ENCODE measurements at regions not wholly inside any gene's neighbourhood (a gene's known extent, or its start where the extent isn't known, plus 50 kb on each side); places are given as distances from the start of the nearest gene placed in this dataset.

- TF ChIP-seq POU6F1 (CRISPR knock-in tag; IDR thresholded peaks at IDR 0.05; ENCODE audit: borderline replicate concordance, low read depth) (no peak), PPARA (CRISPR knock-in tag; IDR thresholded peaks at IDR 0.05; ENCODE audit: borderline replicate concordance) (no peak), ZNF70 (CRISPR knock-in tag; IDR thresholded peaks at IDR 0.05) (no peak), GLIS3 (CRISPR knock-in tag; IDR thresholded peaks at IDR 0.05) (no peak), ZNF565 (CRISPR knock-in tag; conservative IDR thresholded peaks at IDR 0.05; ENCODE audit: low read depth) (no peak), CSRNP3 (CRISPR knock-in tag; IDR thresholded peaks at IDR 0.05) (no peak), ZFP3 (CRISPR knock-in tag; IDR thresholded peaks at IDR 0.05) (no peak), ZNF8 (CRISPR knock-in tag; IDR thresholded peaks at IDR 0.05) (no peak), ZFP30 (CRISPR knock-in tag; IDR thresholded peaks at IDR 0.05) (no peak)
- ATAC-seq = no peak
Measured at GRCh38 chr5:61904730-61905129, 401.3 kb upstream of the KIF2A start.

DNA sequence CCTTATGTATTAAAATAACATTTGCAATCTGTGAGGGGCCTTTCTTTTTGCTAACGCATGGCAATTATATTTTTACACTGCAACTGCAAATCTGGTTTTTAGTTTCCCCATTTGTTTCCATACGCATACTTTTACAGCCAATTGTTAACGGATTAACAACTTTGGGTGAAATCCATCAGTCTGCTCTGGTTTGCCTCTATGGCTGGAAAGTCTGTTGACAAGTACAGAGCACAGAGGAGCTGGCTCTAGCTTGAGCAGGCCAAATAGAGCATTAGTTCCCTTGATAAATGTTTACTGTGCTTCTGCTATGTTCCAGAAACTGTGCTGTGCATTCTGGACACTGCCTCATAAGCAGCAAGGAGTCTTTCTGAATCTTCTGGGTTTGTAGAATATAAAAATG, 400.4 kb upstream of the KIF2A start:
- no peak for ATAC-seq
- TF ChIP-seq TCF4 (CRISPR knock-in tag; IDR thresholded peaks at IDR 0.05; ENCODE audit: borderline replicate concordance) (no peak), ZNF565 (CRISPR knock-in tag; conservative IDR thresholded peaks at IDR 0.05; ENCODE audit: low read depth) (no peak)

GRCh38 chr5:61906820-61907219, 399.2 kb upstream of the KIF2A start:
- no peak for TF ChIP-seq OSR1 (CRISPR knock-in tag; IDR thresholded peaks at IDR 0.05)
- TF ChIP-seq TOX (CRISPR knock-in tag; IDR thresholded peaks at IDR 0.05; ENCODE audit: borderline replicate concordance) = no peak
- TF ChIP-seq ZNF565 (CRISPR knock-in tag; conservative IDR thresholded peaks at IDR 0.05; ENCODE audit: low read depth) = no peak
- TF ChIP-seq GLIS3 (CRISPR knock-in tag; IDR thresholded peaks at IDR 0.05) = no peak
- no peak for TF ChIP-seq ZC3H10 (CRISPR knock-in tag; IDR thresholded peaks at IDR 0.05)
- no peak for TF ChIP-seq TCF4 (CRISPR knock-in tag; IDR thresholded peaks at IDR 0.05; ENCODE audit: borderline replicate concordance)
- TF ChIP-seq ISL1 (CRISPR knock-in tag; IDR thresholded peaks at IDR 0.05) = no peak
- no peak for TF ChIP-seq BACH2 (CRISPR knock-in tag; IDR thresholded peaks at IDR 0.05; ENCODE audit: borderline replicate concordance)
- TF ChIP-seq CSDC2 (CRISPR knock-in tag; IDR thresholded peaks at IDR 0.05) = no peak
- no peak for TF ChIP-seq SNAI2 (CRISPR knock-in tag; IDR thresholded peaks at IDR 0.05)
- no peak for TF ChIP-seq ARNTL (CRISPR knock-in tag; IDR thresholded peaks at IDR 0.05; ENCODE audit: borderline replicate concordance, low read depth)
- no peak for TF ChIP-seq ESRRG (CRISPR knock-in tag; IDR thresholded peaks at IDR 0.05)
- no peak for TF ChIP-seq RARB (CRISPR knock-in tag; IDR thresholded peaks at IDR 0.05)
- no peak for TF ChIP-seq ZNF8 (CRISPR knock-in tag; IDR thresholded peaks at IDR 0.05)
- no peak for TF ChIP-seq POU6F1 (CRISPR knock-in tag; IDR thresholded peaks at IDR 0.05; ENCODE audit: borderline replicate concordance, low read depth)
- TF ChIP-seq, protein P1, sequence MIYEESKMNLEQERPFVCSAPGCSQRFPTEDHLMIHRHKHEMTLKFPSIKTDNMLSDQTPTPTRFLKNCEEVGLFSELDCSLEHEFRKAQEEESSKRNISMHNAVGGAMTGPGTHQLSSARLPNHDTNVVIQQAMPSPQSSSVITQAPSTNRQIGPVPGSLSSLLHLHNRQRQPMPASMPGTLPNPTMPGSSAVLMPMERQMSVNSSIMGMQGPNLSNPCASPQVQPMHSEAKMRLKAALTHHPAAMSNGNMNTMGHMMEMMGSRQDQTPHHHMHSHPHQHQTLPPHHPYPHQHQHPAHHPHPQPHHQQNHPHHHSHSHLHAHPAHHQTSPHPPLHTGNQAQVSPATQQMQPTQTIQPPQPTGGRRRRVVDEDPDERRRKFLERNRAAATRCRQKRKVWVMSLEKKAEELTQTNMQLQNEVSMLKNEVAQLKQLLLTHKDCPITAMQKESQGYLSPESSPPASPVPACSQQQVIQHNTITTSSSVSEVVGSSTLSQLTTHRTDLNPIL (CRISPR knock-in tag; IDR thresholded peaks at IDR 0.05; ENCODE audit: low read depth) = no peak
- TF ChIP-seq CSRNP3 (CRISPR knock-in tag; IDR thresholded peaks at IDR 0.05) = no peak
- TF ChIP-seq TSHZ2 (CRISPR knock-in tag; IDR thresholded peaks at IDR 0.05) = no peak
- no peak for ATAC-seq
